ENCODE measurements at regions not wholly inside any gene's neighbourhood (a gene's known extent, or its start where the extent isn't known, plus 50 kb on each side); places are given as distances from the start of the nearest gene placed in this dataset.

- no peak for TF ChIP-seq ZNF704 (CRISPR knock-in tag; IDR thresholded peaks at IDR 0.05; ENCODE audit: borderline replicate concordance)
- no peak for TF ChIP-seq CCDC6 (CRISPR knock-in tag; IDR thresholded peaks at IDR 0.05)
- no peak for TF ChIP-seq NFE2L1 (CRISPR knock-in tag; IDR thresholded peaks at IDR 0.05; ENCODE audit: borderline replicate concordance)
- no peak for TF ChIP-seq GPBP1L1 (CRISPR knock-in tag; IDR thresholded peaks at IDR 0.05)
- no peak for TF ChIP-seq ZBTB46 (CRISPR knock-in tag; IDR thresholded peaks at IDR 0.05; ENCODE audit: borderline replicate concordance)
- TF ChIP-seq ZFP1 (CRISPR knock-in tag; IDR thresholded peaks at IDR 0.05), result peak; percentile 78; the same call in 1 of the 2 replicates
- no peak for TF ChIP-seq GRHL1 (CRISPR knock-in tag; conservative IDR thresholded peaks at IDR 0.05)
- no peak for TF ChIP-seq MAF1 (CRISPR knock-in tag; IDR thresholded peaks at IDR 0.05; ENCODE audit: borderline replicate concordance)
- peak; percentile 85 for TF ChIP-seq ZNF609 (CRISPR knock-in tag; IDR thresholded peaks at IDR 0.05; ENCODE audit: borderline replicate concordance)
- 0 out of 2 replicates have a peak, but pooled peaks have one; percentile 60 for TF ChIP-seq BRF2 (CRISPR knock-in tag; IDR thresholded peaks at IDR 0.05)
- no peak for TF ChIP-seq THYN1 (CRISPR knock-in tag; IDR thresholded peaks at IDR 0.05; ENCODE audit: borderline replicate concordance, low read depth)
- TF ChIP-seq HNF1B (CRISPR knock-in tag; IDR thresholded peaks at IDR 0.05), result peak; percentile 51; the same call in 1 of the 2 replicates
- no peak for TF ChIP-seq KLF9 (CRISPR knock-in tag; IDR thresholded peaks at IDR 0.05; ENCODE audit: low read depth)
Observed at GRCh38 chr4:18566970-18567799, 545.6 kb upstream of the LCORL start (continued).

All from HepG2 (cell line).